ENCODE measurements at regions not wholly inside any gene's neighbourhood (a gene's known extent, or its start where the extent isn't known, plus 50 kb on each side); places are given as distances from the start of the nearest gene placed in this dataset.
"Not testable (repeated sequence)": the region's sequence is repeated elsewhere in the genome, so short reads cannot be mapped to it uniquely, and the experiment has no call there.

- no peak overlapping the region for H3K4me3 ChIP-seq
- no peaks in the 10 kb centered on the region for H3K27me3 ChIP-seq
- no peak for DNase-seq
- H3K4me1 ChIP-seq, result no peaks in the 10 kb centered on the region
- no peaks in the 10 kb centered on the region for H3K36me3 ChIP-seq
- H3K9me3 ChIP-seq, result no peaks in the 10 kb centered on the region
- no peak overlapping the region for H3K27ac ChIP-seq
- TF ChIP-seq CTCF (IDR thresholded peaks at IDR 0.05), result no peak
- TF ChIP-seq POLR2A (IDR thresholded peaks at IDR 0.05), result no peak
Measured at GRCh38 chr3:106355873-106356272, 487.1 kb upstream of the CBLB start.

GRCh38 chr3:106359692-106360091 lies 490.9 kb upstream of the CBLB start:
- Histone ChIP-seq H3K4me1 (no peaks in the 10 kb centered on the region), H3K9me3 (no peaks in the 10 kb centered on the region), H3K27ac (no peak overlapping the region), H3K36me3 (no peaks in the 10 kb centered on the region), H3K4me3 (no peak overlapping the region), H3K27me3 (no peaks in the 10 kb centered on the region)
- no peak for DNase-seq
- TF ChIP-seq POLR2A (IDR thresholded peaks at IDR 0.05), result no peak
- TF ChIP-seq CTCF (IDR thresholded peaks at IDR 0.05), result no peak

GRCh38 chr3:106360901-106361300 lies 492.1 kb upstream of the CBLB start:
- H3K27me3 ChIP-seq, H3K9me3 ChIP-seq, H3K36me3 ChIP-seq, H3K4me1 ChIP-seq, DNase-seq, H3K4me3 ChIP-seq, H3K27ac ChIP-seq: not testable (repeated sequence)

- Histone ChIP-seq H3K4me3 (no peak overlapping the region), H3K27me3 (no peaks in the 10 kb centered on the region), H3K36me3 (no peaks in the 10 kb centered on the region), H3K9me3 (no peaks in the 10 kb centered on the region), H3K4me1 (no peaks in the 10 kb centered on the region), H3K27ac (no peak overlapping the region)
- DNase-seq, result no peak
- TF ChIP-seq POLR2A (IDR thresholded peaks at IDR 0.05) (no peak), CTCF (IDR thresholded peaks at IDR 0.05) (no peak)
Measured at GRCh38 chr3:106364477-106364876, 495.7 kb upstream of the CBLB start.

GRCh38 chr3:106365061-106365691 lies 496.4 kb upstream of the CBLB start:
- DNase-seq, result no peak
- TF ChIP-seq POLR2A (IDR thresholded peaks at IDR 0.05) (no peak), CTCF (IDR thresholded peaks at IDR 0.05) (no peak)
- H3K9me3 ChIP-seq, result no peaks in the 10 kb centered on the region
- no peaks in the 10 kb centered on the region for H3K27me3 ChIP-seq
- no peaks in the 10 kb centered on the region for H3K4me1 ChIP-seq
- H3K27ac ChIP-seq, result no peak overlapping the region
- no peak overlapping the region for H3K4me3 ChIP-seq
- H3K36me3 ChIP-seq, result no peaks in the 10 kb centered on the region

- Histone ChIP-seq H3K4me1 (no peaks in the 10 kb centered on the region), H3K36me3 (no peaks in the 10 kb centered on the region), H3K9me3 (no peaks in the 10 kb centered on the region), H3K27me3 (no peaks in the 10 kb centered on the region), H3K27ac (no peak overlapping the region), H3K4me3 (no peak overlapping the region)
- no peak for TF ChIP-seq CTCF (IDR thresholded peaks at IDR 0.05)
- no peak for TF ChIP-seq POLR2A (IDR thresholded peaks at IDR 0.05)
- no peak for DNase-seq
Measured at GRCh38 chr3:106366352-106366751, 497.5 kb upstream of the CBLB start.

All from Peyer's patch (tissue), 4 donors.